Activated CD8-positive, alpha-beta T cell treated with anti-CD3 and anti-CD28 coated beads, Interleukin-2, amount 10 ng/mL, durations not matched to agents 7 days and 5 days (primary cell): ENCODE measurements at regions not wholly inside any gene's neighbourhood (a gene's known extent, or its start where the extent isn't known, plus 50 kb on each side); places are given as distances from the start of the nearest gene placed in this dataset.
A peak's percentile ranks its signal among the peaks of the same experiment; 100 is the strongest.

ENCODE experiments used
- ATAC-seq: fragments of 150-1000 bp; cut with Tn5 transposase; one replicate; pipeline ENCODE4 v1.10.0; 2021; ENCODE audit warnings: moderate library complexity
- CTCF ChIA-PET: fragments of 350-600 bp; sonication (Branson Sonifier 250); formaldehyde crosslinking; loops from one replicate; lab custom pipeline; 2021; ENCODE audit warnings: antibody characterized with exemption; lab: Charles Lee
- POLR2A ChIA-PET: fragments of 350-600 bp; sonication (Branson Sonifier 250); formaldehyde crosslinking; loops from one replicate; lab custom pipeline; 2021; ENCODE audit warnings: antibody characterized with exemption; lab: Charles Lee
- DNase-seq: peaks from one replicate; pipeline ENCODE4 v3.0.0-alpha.2; 2020
- H3K27ac Mint-ChIP-seq: one replicate; pipeline ENCODE4 v1.8.0; 2021; ENCODE audit warnings: mild to moderate bottlenecking, mixed read lengths
- H3K27me3 Mint-ChIP-seq: one replicate; pipeline ENCODE4 v1.8.0; 2021; ENCODE audit warnings: low read depth, mixed read lengths
- H3K36me3 Mint-ChIP-seq: one replicate; pipeline ENCODE4 v1.8.0; 2021; ENCODE audit warnings: low read depth, mixed read lengths
- H3K4me1 Mint-ChIP-seq: one replicate; pipeline ENCODE4 v1.8.0; 2021; ENCODE audit warnings: low read depth, mixed read lengths
- H3K4me3 Mint-ChIP-seq: one replicate; pipeline ENCODE4 v1.8.0; 2021; ENCODE audit warnings: mild to moderate bottlenecking, mixed read lengths
- H3K9me3 Mint-ChIP-seq: one replicate; pipeline ENCODE4 v1.8.0; 2022; ENCODE audit warnings: mixed read lengths; ENCODE audit not compliant: insufficient read depth

GRCh38 chr12:5217936-5218335 lies 174.3 kb downstream of the KCNA5 start:
- H3K36me3 Mint-ChIP-seq = no peaks in the 10 kb centered on the region
- peaks cover 9% of the 10 kb centered on the region for H3K4me1 Mint-ChIP-seq
- CTCF ChIA-PET = no interaction called here
- H3K4me3 Mint-ChIP-seq = no peak overlapping the region
- no peaks in the 10 kb centered on the region for H3K27me3 Mint-ChIP-seq
- POLR2A ChIA-PET = no interaction called here
- DNase-seq (no peak), ATAC-seq (no peak)
- no peak overlapping the region for H3K27ac Mint-ChIP-seq
- no peaks in the 10 kb centered on the region for H3K9me3 Mint-ChIP-seq

GRCh38 chr12:5220099-5220498 lies 176.4 kb downstream of the KCNA5 start:
- DNase-seq (no peak), ATAC-seq (no peak)
- H3K4me3 Mint-ChIP-seq = no peak overlapping the region
- H3K27me3 Mint-ChIP-seq = no peaks in the 10 kb centered on the region
- H3K36me3 Mint-ChIP-seq = no peaks in the 10 kb centered on the region
- H3K4me1 Mint-ChIP-seq = peaks cover 9% of the 10 kb centered on the region
- ChIA-PET POLR2A (no interaction called here), CTCF (no interaction called here)
- no peak overlapping the region for H3K27ac Mint-ChIP-seq
- no peaks in the 10 kb centered on the region for H3K9me3 Mint-ChIP-seq

GRCh38 chr12:5220835-5221234 lies 177.2 kb downstream of the KCNA5 start:
- ChIA-PET CTCF (no interaction called here), POLR2A (no interaction called here)
- no peaks in the 10 kb centered on the region for H3K36me3 Mint-ChIP-seq
- ATAC-seq (peak; percentile 68), DNase-seq (peak; percentile 26)
- peaks cover 9% of the 10 kb centered on the region for H3K4me1 Mint-ChIP-seq
- no peak overlapping the region for H3K27ac Mint-ChIP-seq
- no peaks in the 10 kb centered on the region for H3K27me3 Mint-ChIP-seq
- H3K4me3 Mint-ChIP-seq = no peak overlapping the region
- no peaks in the 10 kb centered on the region for H3K9me3 Mint-ChIP-seq

GRCh38 chr12:5222011-5222461 lies 178.4 kb downstream of the KCNA5 start:
- ChIA-PET CTCF (no interaction called here), POLR2A (no interaction called here)
- DNase-seq (no peak), ATAC-seq (no peak)
- H3K36me3 Mint-ChIP-seq = no peaks in the 10 kb centered on the region
- no peak overlapping the region for H3K4me3 Mint-ChIP-seq
- no peak overlapping the region for H3K27ac Mint-ChIP-seq
- H3K4me1 Mint-ChIP-seq = peaks cover 9% of the 10 kb centered on the region
- H3K9me3 Mint-ChIP-seq = no peaks in the 10 kb centered on the region
- H3K27me3 Mint-ChIP-seq = no peaks in the 10 kb centered on the region

- H3K4me1 Mint-ChIP-seq = peaks cover 9% of the 10 kb centered on the region
- CTCF ChIA-PET = no interaction called here
Measured at GRCh38 chr12:5222729-5223128, 179.1 kb downstream of the KCNA5 start.

GRCh38 chr12:5223881-5224280 lies 180.2 kb downstream of the KCNA5 start:
- no peaks in the 10 kb centered on the region for H3K36me3 Mint-ChIP-seq
- ChIA-PET POLR2A (no interaction called here), CTCF (no interaction called here)
- H3K27me3 Mint-ChIP-seq = no peaks in the 10 kb centered on the region
- H3K4me3 Mint-ChIP-seq = no peak overlapping the region
- H3K9me3 Mint-ChIP-seq = no peaks in the 10 kb centered on the region
- ATAC-seq (no peak), DNase-seq (no peak)
- H3K27ac Mint-ChIP-seq = no peak overlapping the region
- H3K4me1 Mint-ChIP-seq = peaks cover 9% of the 10 kb centered on the region

More at GRCh38 chr12:5222729-5223128, 179.1 kb downstream of the KCNA5 start:
- POLR2A ChIA-PET = no interaction called here
- Mint-ChIP-seq H3K36me3 (no peaks in the 10 kb centered on the region), H3K4me3 (no peak overlapping the region), H3K27ac (no peak overlapping the region), H3K27me3 (no peaks in the 10 kb centered on the region), H3K9me3 (no peaks in the 10 kb centered on the region)
- no peak for DNase-seq
- ATAC-seq = no peak

- ChIA-PET CTCF (no interaction called here), POLR2A (no interaction called here)
- H3K36me3 Mint-ChIP-seq = no peaks in the 10 kb centered on the region
- H3K4me3 Mint-ChIP-seq = no peak overlapping the region
- no peak for ATAC-seq
- no peaks in the 10 kb centered on the region for H3K27me3 Mint-ChIP-seq
- DNase-seq = no peak
- no peaks in the 10 kb centered on the region for H3K4me1 Mint-ChIP-seq
- no peaks in the 10 kb centered on the region for H3K9me3 Mint-ChIP-seq
- H3K27ac Mint-ChIP-seq = no peak overlapping the region
Measured at GRCh38 chr12:5226581-5226980, 182.9 kb downstream of the KCNA5 start.

- Mint-ChIP-seq H3K27ac (no peak overlapping the region), H3K4me3 (no peak overlapping the region), H3K36me3 (no peaks in the 10 kb centered on the region), H3K9me3 (no peaks in the 10 kb centered on the region), H3K4me1 (no peaks in the 10 kb centered on the region), H3K27me3 (no peaks in the 10 kb centered on the region)
- DNase-seq = no peak
- ChIA-PET POLR2A (no interaction called here), CTCF (no interaction called here)
- no peak for ATAC-seq
Measured at GRCh38 chr12:5227708-5228373, 184.2 kb downstream of the KCNA5 start.

- ChIA-PET CTCF (no interaction called here), POLR2A (no interaction called here)
- H3K4me3 Mint-ChIP-seq = no peak overlapping the region
- H3K36me3 Mint-ChIP-seq = no peaks in the 10 kb centered on the region
- H3K27ac Mint-ChIP-seq = no peak overlapping the region
- no peaks in the 10 kb centered on the region for H3K27me3 Mint-ChIP-seq
- H3K4me1 Mint-ChIP-seq = no peaks in the 10 kb centered on the region
- DNase-seq = no peak
- ATAC-seq = no peak
- no peaks in the 10 kb centered on the region for H3K9me3 Mint-ChIP-seq
Measured at GRCh38 chr12:5230156-5230555, 186.5 kb downstream of the KCNA5 start.

- POLR2A ChIA-PET = no interaction called here
- no peak for ATAC-seq
- H3K4me3 Mint-ChIP-seq = no peak overlapping the region
Measured at GRCh38 chr12:5230861-5231260, 187.2 kb downstream of the KCNA5 start.

GRCh38 chr12:5232291-5232690 lies 188.6 kb downstream of the KCNA5 start:
- peaks cover under 1% of the 10 kb centered on the region for H3K27me3 Mint-ChIP-seq
- H3K27ac Mint-ChIP-seq = no peak overlapping the region
- no peaks in the 10 kb centered on the region for H3K9me3 Mint-ChIP-seq
- H3K4me1 Mint-ChIP-seq = no peaks in the 10 kb centered on the region
- POLR2A ChIA-PET = no interaction called here
- no peak overlapping the region for H3K4me3 Mint-ChIP-seq
- CTCF ChIA-PET = no interaction called here
- no peak for ATAC-seq
- no peak for DNase-seq
- no peaks in the 10 kb centered on the region for H3K36me3 Mint-ChIP-seq

More at GRCh38 chr12:5230861-5231260, 187.2 kb downstream of the KCNA5 start:
- H3K36me3 Mint-ChIP-seq = no peaks in the 10 kb centered on the region
- no peaks in the 10 kb centered on the region for H3K4me1 Mint-ChIP-seq
- no peaks in the 10 kb centered on the region for H3K9me3 Mint-ChIP-seq
- no peaks in the 10 kb centered on the region for H3K27me3 Mint-ChIP-seq
- no peak for DNase-seq
- H3K27ac Mint-ChIP-seq = no peak overlapping the region
- CTCF ChIA-PET = no interaction called here

- H3K27ac Mint-ChIP-seq = no peak overlapping the region
- H3K4me1 Mint-ChIP-seq = no peaks in the 10 kb centered on the region
- ChIA-PET POLR2A (no interaction called here), CTCF (no interaction called here)
- no peak overlapping the region for H3K4me3 Mint-ChIP-seq
- H3K36me3 Mint-ChIP-seq = no peaks in the 10 kb centered on the region
- DNase-seq = no peak
- no peak for ATAC-seq
- peaks cover 4% of the 10 kb centered on the region for H3K27me3 Mint-ChIP-seq
- H3K9me3 Mint-ChIP-seq = no peaks in the 10 kb centered on the region
Measured at GRCh38 chr12:5232826-5233500, 189.3 kb downstream of the KCNA5 start.
